Esophagus squamous epithelium (tissue), 5 donors: ENCODE measurements at regions not wholly inside any gene's neighbourhood (a gene's known extent, or its start where the extent isn't known, plus 50 kb on each side); places are given as distances from the start of the nearest gene placed in this dataset.
"Not testable (repeated sequence)": the region's sequence is repeated elsewhere in the genome, so short reads cannot be mapped to it uniquely, and the experiment has no call there.

Experiments used
- DNase-seq: peaks from one replicate; lab custom pipeline; 2025; lab: John Stamatoyannopoulos, UW
- H3K27ac ChIP-seq, 4 donors: fragments of 200-600 bp; sonication (generic); one replicate each; pipeline ENCODE4 v1.5.1; 2016 to 2019; ENCODE audit warnings: mild to moderate bottlenecking in 1 of 4
- H3K27me3 ChIP-seq, 4 donors: fragments of 200-600 bp; sonication (generic); 1 replicate in 3 of 4; 2 replicates in 1 of 4; pipeline versions ENCODE4 v1.5.1 to v1.6.0; 2017 to 2021; ENCODE audit warnings: antibody characterized with exemption in 1 of 4
- H3K36me3 ChIP-seq, 3 donors: fragments of 200-600 bp; sonication (generic); one replicate each; pipeline ENCODE4 v1.5.1; 2016 to 2019
- H3K4me1 ChIP-seq, 3 donors: fragments of 200-600 bp; sonication (generic); one replicate each; pipeline ENCODE4 v1.5.1; 2017 to 2019
- H3K4me3 ChIP-seq, 4 donors: fragments of 200-600 bp; sonication (generic); 1 replicate in 3 of 4; 2 replicates in 1 of 4; pipeline ENCODE4 v1.5.1; 2016 to 2019; ENCODE audit warnings: mild to moderate bottlenecking in 2 of 4, moderate library complexity in 1 of 4
- H3K9me3 ChIP-seq, 3 donors: fragments of 200-600 bp; sonication (generic); one replicate each; pipeline ENCODE4 v1.5.1; 2016 to 2019
- POLR2A ChIP-seq, 4 donors: fragments of 450-650 bp; IDR thresholded peaks; one replicate each; pipeline ENCODE4 v1.6.1; 2017; ENCODE audit warnings: antibody characterized with exemption in 4 of 4, mild to moderate bottlenecking in 4 of 4, moderate library complexity in 3 of 4
- WGBS, 2 donors: methylation state at CpG; one replicate each; pipeline ENCODE4 v1.1.5; 2018; 5-methylcytosine and 5-hydroxymethylcytosine counted together
- intact Hi-C: fragments of 100-400 bp; cut with DNase I; formaldehyde crosslinking; loops from one replicate; pipeline ENCODE4 v1.15.0; 2022
- TF ChIP-seq, protein P1 (sequence below), 6 experiments: fragments of 450-650 bp in 4 of 6; fragments of 200-600 bp in 2 of 6; sonication (generic) in 2 of 6; IDR thresholded peaks; one replicate each; pipeline ENCODE4 v1.5.1; 2016 to 2019; ENCODE audit warnings: antibody characterized with exemption in 6 of 6, mild to moderate bottlenecking in 4 of 6, moderate library complexity in 4 of 6
- donor health status: DM: yes; HTN: yes; CAD: no.

DNA sequence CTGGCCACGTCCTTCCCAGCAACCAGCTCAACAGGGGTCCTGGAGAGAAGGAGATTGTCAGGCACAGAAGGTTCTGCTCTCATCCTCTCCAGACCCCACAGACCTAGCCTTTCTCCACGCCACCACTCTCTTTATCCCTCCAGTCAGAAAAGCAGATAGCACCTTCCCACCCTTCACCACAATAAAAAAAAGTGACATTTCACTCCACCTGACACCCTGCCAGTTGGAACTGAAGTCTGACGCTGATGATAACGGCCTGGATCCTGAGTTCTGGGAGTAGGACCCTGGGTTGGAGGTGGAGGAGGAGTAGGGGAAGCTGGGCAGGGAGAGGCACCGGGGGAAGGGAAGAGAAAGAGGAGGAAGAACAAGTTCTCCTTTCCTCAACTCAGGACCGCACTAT lies 127.5 kb upstream of the ANO1 start:
- 61 to 78% methylated on average over 5 to 6 of the region's 6 CpGs for WGBS, 2 donors
- H3K36me3 ChIP-seq, result no peaks in the 10 kb centered on the region
- intact Hi-C loops, result no loop called here
- no peak overlapping the region for H3K4me3 ChIP-seq
- H3K4me1 ChIP-seq, result peaks cover 0 to 19% (median 0%) of the 10 kb centered on the region in 3 donors
- no peak for TF ChIP-seq POLR2A (IDR thresholded peaks at IDR 0.05)
- TF ChIP-seq, protein P1, sequence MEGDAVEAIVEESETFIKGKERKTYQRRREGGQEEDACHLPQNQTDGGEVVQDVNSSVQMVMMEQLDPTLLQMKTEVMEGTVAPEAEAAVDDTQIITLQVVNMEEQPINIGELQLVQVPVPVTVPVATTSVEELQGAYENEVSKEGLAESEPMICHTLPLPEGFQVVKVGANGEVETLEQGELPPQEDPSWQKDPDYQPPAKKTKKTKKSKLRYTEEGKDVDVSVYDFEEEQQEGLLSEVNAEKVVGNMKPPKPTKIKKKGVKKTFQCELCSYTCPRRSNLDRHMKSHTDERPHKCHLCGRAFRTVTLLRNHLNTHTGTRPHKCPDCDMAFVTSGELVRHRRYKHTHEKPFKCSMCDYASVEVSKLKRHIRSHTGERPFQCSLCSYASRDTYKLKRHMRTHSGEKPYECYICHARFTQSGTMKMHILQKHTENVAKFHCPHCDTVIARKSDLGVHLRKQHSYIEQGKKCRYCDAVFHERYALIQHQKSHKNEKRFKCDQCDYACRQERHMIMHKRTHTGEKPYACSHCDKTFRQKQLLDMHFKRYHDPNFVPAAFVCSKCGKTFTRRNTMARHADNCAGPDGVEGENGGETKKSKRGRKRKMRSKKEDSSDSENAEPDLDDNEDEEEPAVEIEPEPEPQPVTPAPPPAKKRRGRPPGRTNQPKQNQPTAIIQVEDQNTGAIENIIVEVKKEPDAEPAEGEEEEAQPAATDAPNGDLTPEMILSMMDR (IDR thresholded peaks at IDR 0.05), result no peak
- peaks cover 0 to 4% (median 3%) of the 10 kb centered on the region in 3 donors for H3K9me3 ChIP-seq
- DNase-seq, result no peak
- peaks cover 0 to 63% (median 0%) of the 10 kb centered on the region in 4 donors for H3K27me3 ChIP-seq
- no peak overlapping the region for H3K27ac ChIP-seq

DNA sequence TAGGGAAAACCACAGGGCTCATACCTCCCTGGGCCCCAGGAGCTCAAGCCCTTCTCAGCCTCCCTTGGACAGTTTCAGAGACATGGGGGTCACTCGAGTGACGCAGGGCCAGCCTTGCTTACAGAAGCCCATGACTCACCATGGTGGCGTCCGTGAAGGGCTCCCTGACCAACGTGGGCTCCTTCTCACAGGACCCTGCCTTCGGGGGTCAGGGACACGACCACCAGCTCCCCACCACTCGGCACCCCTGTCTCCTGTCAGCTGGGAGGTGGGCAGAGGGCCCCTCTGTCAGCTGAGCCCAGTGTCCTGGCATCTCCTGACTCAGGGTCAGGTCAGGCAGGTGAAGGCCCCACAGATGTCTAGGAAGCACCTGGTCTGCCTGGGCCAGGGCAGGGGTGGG lies 126.3 kb upstream of the ANO1 start:
- H3K4me1 ChIP-seq, result peaks cover 0 to 19% (median 0%) of the 10 kb centered on the region in 3 donors
- peaks cover 0 to 4% (median 3%) of the 10 kb centered on the region in 3 donors for H3K9me3 ChIP-seq
- peaks cover 0 to 60% (median 0%) of the 10 kb centered on the region in 4 donors for H3K27me3 ChIP-seq
- 92% methylated on average over 2 of the region's 8 CpGs; no CpG with 5 or more reads in 1 of the 2 donors for WGBS, 2 donors
- no peaks in the 10 kb centered on the region for H3K36me3 ChIP-seq
- TF ChIP-seq, protein P1 (IDR thresholded peaks at IDR 0.05), result no peak
- no peak for TF ChIP-seq POLR2A (IDR thresholded peaks at IDR 0.05)
- H3K4me3 ChIP-seq, result no peak overlapping the region
- intact Hi-C loops, result no loop called here
- no peak overlapping the region for H3K27ac ChIP-seq
- DNase-seq, result no peak

DNA sequence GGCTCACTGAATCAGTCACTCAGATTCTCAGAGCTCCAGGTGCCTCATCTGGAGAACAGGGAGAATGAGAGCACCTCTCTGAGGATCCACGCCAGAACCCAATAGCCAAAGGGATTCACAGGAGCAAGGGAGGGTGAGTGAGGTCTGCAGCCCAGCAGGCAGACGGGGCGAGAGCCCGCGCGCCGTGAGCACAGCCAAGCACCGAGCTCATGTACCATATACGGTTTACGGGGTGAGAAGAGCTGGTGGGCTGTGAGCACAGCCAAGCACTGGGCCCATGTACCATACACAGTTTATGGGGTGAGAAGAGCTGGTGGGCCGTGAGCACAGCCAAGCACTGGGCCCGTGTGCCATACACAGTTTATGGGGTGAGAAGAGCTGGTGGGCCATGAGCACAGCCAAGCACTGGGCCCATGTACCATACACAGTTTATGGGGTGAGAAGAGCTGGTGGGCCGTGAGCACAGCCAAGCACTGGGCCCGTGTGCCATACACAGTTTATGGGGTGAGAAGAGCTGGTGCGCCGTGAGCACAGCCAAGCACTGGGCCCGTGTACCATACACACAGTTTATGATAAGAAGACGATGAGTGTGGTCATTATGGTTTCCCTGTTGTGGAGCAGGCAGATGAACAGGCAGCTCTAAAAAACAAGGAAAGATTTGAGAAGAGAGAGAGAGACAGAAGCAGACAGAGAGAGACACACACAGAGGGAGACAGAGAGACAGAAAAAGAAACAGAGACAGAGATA lies 125.7 kb upstream of the ANO1 start:
- H3K4me3 ChIP-seq, H3K9me3 ChIP-seq, DNase-seq, H3K36me3 ChIP-seq, intact Hi-C loops, H3K27ac ChIP-seq: not testable (repeated sequence)
- WGBS, 2 donors, result 92 to 94% methylated on average over 2 to 17 of the region's 18 CpGs
- peaks cover 0 to 19% (median 0%) of the 10 kb centered on the region in 3 donors for H3K4me1 ChIP-seq
- H3K27me3 ChIP-seq, result peaks cover 0 to 66% (median 0%) of the 10 kb centered on the region in 4 donors

DNA sequence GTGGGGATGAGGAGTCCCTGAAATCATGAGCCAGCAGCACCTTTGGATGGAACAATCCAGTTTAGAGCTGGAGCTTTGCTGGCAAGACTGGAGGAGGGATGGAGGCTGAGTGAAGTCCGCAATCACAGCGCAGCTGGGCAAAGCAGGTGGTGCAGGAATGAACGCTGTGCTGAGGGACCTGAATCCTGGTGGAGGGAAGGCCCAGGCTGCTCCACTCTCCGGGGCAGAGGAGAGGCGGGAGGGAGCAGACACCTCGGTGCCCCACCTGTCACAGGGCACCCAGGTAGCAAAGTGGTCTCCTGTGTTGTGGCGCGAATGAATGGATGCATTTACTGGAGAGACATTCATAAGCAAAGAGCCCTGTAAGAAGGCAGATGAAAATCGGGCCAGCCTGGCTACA lies 124.8 kb upstream of the ANO1 start:
- H3K36me3 ChIP-seq, result no peaks in the 10 kb centered on the region
- no peak for TF ChIP-seq POLR2A (IDR thresholded peaks at IDR 0.05)
- TF ChIP-seq, protein P1 (IDR thresholded peaks at IDR 0.05), result no peak
- H3K4me3 ChIP-seq, result no peak overlapping the region
- no peak for DNase-seq
- peaks cover 0 to 4% (median 3%) of the 10 kb centered on the region in 3 donors for H3K9me3 ChIP-seq
- 74 to 83% methylated on average over 5 to 6 of the region's 9 CpGs for WGBS, 2 donors
- intact Hi-C loops, result no loop called here
- no peak overlapping the region for H3K27ac ChIP-seq
- H3K27me3 ChIP-seq, result peaks cover 0 to 76% (median 0%) of the 10 kb centered on the region in 4 donors
- H3K4me1 ChIP-seq, result peaks cover 0 to 16% (median 0%) of the 10 kb centered on the region in 3 donors

DNA sequence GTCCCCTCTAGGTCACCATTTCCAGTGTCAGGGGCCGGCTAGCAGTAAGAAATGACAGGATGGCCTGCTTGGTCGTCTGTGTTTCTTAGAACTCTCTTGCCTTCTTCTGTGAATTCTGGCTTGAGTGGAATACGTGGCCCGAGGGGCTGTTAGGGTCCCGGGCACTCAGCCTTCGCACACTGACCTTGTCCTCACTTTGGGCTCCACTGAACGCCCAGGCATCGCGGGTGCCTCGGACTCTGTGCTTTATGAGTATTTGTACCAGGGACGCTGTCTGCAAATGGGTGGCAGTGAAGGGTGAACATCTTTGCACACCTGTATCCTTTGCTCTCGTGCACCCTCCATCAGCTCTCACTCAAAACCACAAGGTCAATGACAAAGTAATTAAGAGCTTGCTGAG lies 123.4 kb upstream of the ANO1 start:
- Histone ChIP-seq H3K4me3 (no peak overlapping the region), H3K27ac (no peak overlapping the region), H3K27me3 (peaks cover 0 to 80% (median 0%) of the 10 kb centered on the region in 4 donors), H3K4me1 (peaks cover 0 to 2% (median 0%) of the 10 kb centered on the region in 3 donors), H3K36me3 (no peaks in the 10 kb centered on the region), H3K9me3 (peaks cover 0 to 16% (median 3%) of the 10 kb centered on the region in 3 donors)
- TF ChIP-seq POLR2A (IDR thresholded peaks at IDR 0.05), result no peak
- TF ChIP-seq, protein P1 (IDR thresholded peaks at IDR 0.05), result no peak
- WGBS, 2 donors, result 62 to 79% methylated on average over 3 to 12 of the region's 12 CpGs
- no peak for DNase-seq
- intact Hi-C loops, result no loop called here
